Stimulated activated naive B cell treated with anti-CD40 and anti-IgM and Interleukin-4, amounts not matched to agents 10 μg/mL and 1 μg/mL and 100 μg/mL, for 72 hours (primary cell): ENCODE measurements at regions not wholly inside any gene's neighbourhood (a gene's known extent, or its start where the extent isn't known, plus 50 kb on each side); places are given as distances from the start of the nearest gene placed in this dataset.

ENCODE experiments used
- ATAC-seq, 2 donors: fragments of 150-1000 bp; cut with Tn5 transposase; replicated peaks; 2 replicates each; pipeline ENCODE4 v1.10.0; 2021; ENCODE audit warnings: moderate library complexity in 1 of 2
- DNase-seq: peaks from one replicate; pipeline ENCODE4 v3.0.0; 2021
- H3K27ac Mint-ChIP-seq: one replicate; pipeline ENCODE4 v1.8.0; 2022; ENCODE audit warnings: mild to moderate bottlenecking, mixed read lengths
- H3K27me3 Mint-ChIP-seq, 2 donors: one replicate each; pipeline ENCODE4 v1.8.0; 2022; ENCODE audit warnings: mixed read lengths in 2 of 2
- H3K36me3 Mint-ChIP-seq, 2 donors: one replicate each; pipeline ENCODE4 v1.8.0; 2022; ENCODE audit warnings: mixed read lengths in 2 of 2, mild to moderate bottlenecking in 1 of 2
- H3K4me1 Mint-ChIP-seq, 2 donors: one replicate each; pipeline ENCODE4 v1.8.0; 2022; ENCODE audit warnings: mixed read lengths in 2 of 2, mild to moderate bottlenecking in 1 of 2
- H3K4me3 Mint-ChIP-seq, 2 donors: one replicate each; pipeline ENCODE4 v1.8.0; 2022; ENCODE audit warnings: mild to moderate bottlenecking in 2 of 2, mixed read lengths in 2 of 2, moderate library complexity in 1 of 2
- H3K9me3 Mint-ChIP-seq, 2 donors: one replicate each; pipeline ENCODE4 v1.8.0; 2022; ENCODE audit warnings: mixed read lengths in 2 of 2, mild to moderate bottlenecking in 1 of 2

DNA sequence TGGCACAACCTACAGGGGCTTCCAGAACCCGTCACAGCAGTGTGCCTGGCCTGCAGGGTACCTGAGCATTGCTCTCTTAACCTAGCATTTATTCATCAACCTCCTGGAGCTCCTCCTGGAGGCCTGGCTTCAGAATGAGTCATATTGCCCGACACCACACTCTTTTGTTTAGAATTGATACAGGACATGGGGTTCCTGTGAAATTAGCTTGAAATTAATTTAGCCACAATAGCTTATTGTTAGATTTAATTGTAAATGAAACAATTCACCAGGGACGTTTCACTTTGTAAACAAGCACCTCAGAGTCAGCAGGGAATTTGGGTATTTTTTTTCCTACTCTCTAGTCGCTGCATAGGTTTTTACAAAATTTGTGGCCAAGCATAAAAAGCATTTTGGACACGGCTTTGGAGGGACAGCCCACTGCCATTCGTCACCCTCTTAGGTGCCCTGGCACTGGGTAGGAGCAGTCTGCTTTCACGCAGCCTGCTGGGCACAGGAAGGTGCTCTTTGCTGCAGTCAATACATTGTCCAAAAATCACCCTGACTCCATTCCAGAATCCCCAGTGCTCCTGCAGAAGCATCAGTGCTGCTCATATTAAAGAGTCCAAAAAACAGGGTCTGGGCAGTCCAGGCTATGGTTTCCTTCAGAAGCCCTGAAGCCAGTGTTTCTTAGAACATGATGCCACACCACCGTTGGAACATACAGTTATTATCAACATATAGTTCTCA is 60.8 kb upstream of the MEF2A start:
- Mint-ChIP-seq H3K27me3 (no peaks in the 10 kb centered on the region), H3K36me3 (peaks cover 21 to 39% of the 10 kb centered on the region in 2 donors), H3K9me3 (peaks cover 5 to 7% of the 10 kb centered on the region in 2 donors), H3K4me1 (peaks cover 67 to 99% of the 10 kb centered on the region in 2 donors), H3K27ac (peak overlapping the region; percentile 98), H3K4me3 (peak overlapping the region; percentile 37 to 40)
- ATAC-seq (peak; percentile 64 to 65), DNase-seq (peak; percentile 83)

DNA sequence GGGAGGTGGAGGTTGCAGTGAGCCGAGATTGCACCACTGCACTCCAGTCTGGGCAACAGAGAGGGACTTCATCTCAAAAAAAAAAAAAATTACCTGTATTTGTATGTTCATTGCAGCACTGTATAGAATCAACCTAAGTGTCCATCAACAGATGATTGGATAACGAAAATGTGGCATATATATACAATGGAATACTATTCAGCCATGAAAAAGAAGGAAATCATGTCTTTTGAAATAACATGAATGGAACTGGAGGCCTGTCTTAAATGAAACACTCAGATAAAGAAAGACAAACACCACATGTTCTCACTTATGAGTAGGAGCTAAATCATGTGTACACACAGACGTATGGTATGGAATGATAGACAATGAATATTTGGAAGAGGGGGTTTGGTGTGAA is 59.4 kb upstream of the MEF2A start:
- no peak for ATAC-seq
- Mint-ChIP-seq H3K27me3 (no peaks in the 10 kb centered on the region), H3K36me3 (peaks cover 16 to 31% of the 10 kb centered on the region in 2 donors), H3K27ac (peak overlapping the region; percentile 98), H3K9me3 (peaks cover 5 to 6% of the 10 kb centered on the region in 2 donors), H3K4me3 (peak overlapping the region in 1 of 2 donors; percentile 50), H3K4me1 (peaks cover 66 to 100% of the 10 kb centered on the region in 2 donors)
- no peak for DNase-seq

DNA sequence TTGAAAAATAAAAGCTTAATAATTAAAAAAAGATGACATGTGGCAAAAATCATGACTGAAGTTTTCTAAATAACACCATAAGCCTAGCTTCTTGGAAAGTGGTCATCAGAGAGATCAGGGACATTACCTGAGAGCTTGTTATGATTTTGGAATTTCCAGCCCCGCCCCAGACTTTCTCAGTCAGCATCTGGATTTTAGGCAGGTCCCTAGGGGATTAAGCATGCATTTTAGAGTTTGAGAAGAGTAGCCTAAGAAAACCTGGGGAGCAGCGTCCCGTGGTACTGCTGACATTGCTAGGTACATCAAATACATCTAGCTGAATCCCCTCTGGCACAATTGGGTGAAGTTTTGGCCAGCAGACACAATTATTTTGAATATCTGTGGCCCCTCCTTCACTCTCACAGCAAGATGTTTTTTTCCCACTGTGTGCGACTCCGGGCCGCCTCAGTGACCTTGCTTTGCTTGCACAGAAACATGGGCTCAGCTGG is 58.7 kb upstream of the MEF2A start:
- peaks cover 5% of the 10 kb centered on the region in 2 donors for H3K9me3 Mint-ChIP-seq
- peak overlapping the region; percentile 73 to 74 for H3K4me3 Mint-ChIP-seq
- peak; percentile 42 for DNase-seq
- no peak for ATAC-seq
- no peaks in the 10 kb centered on the region for H3K27me3 Mint-ChIP-seq
- peaks cover 13 to 27% of the 10 kb centered on the region in 2 donors for H3K36me3 Mint-ChIP-seq
- H3K4me1 Mint-ChIP-seq = peaks cover 67 to 100% of the 10 kb centered on the region in 2 donors
- H3K27ac Mint-ChIP-seq = peak overlapping the region; percentile 94

DNA sequence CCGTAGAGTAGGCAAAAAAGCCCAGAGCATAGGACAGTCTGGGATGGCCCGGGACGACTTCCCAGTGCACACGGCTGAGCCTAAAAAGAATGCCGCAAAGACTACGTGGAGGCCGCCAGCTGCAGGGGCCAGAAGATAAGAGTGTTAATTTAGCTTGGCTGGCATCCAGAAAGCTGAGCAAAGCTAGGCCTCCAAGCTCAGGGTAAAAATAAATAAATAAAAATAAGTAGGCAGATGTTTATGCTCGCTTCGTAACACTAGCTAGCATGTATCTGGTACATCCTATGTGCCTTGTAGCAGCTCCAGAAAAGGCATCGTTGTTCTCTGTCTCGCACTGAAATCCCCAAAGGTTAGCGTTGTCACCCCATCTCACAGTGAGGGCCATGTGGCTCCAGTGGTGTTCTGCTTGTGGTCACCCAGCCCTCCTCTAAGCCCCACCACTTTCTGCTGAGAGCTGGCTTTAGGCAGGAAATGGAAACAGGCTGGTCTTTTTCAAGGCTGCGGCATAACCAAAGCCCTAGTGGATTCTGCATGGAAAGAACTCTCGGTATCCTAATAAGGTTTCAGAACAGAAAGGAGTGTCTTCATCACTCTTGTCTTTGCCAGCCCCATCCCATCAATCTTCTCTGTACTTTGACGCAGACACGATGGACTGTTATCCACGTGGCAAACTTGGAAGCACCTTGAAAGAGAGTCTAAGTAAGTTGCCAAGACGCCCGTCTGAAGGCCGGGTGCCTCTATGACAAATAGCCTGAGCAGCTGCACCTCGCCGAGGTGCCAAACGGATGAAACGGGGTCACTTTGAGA is 58.1 kb upstream of the MEF2A start:
- ATAC-seq (peak in 1 of 2 donors; percentile 4), DNase-seq (peak; percentile 35)
- Mint-ChIP-seq H3K4me1 (peaks cover 67 to 100% of the 10 kb centered on the region in 2 donors), H3K36me3 (peaks cover 16 to 26% of the 10 kb centered on the region in 2 donors), H3K27me3 (no peaks in the 10 kb centered on the region), H3K4me3 (peak overlapping the region; percentile 73 to 74), H3K27ac (peak overlapping the region; percentile 94), H3K9me3 (peaks cover 5% of the 10 kb centered on the region in 2 donors)

DNA sequence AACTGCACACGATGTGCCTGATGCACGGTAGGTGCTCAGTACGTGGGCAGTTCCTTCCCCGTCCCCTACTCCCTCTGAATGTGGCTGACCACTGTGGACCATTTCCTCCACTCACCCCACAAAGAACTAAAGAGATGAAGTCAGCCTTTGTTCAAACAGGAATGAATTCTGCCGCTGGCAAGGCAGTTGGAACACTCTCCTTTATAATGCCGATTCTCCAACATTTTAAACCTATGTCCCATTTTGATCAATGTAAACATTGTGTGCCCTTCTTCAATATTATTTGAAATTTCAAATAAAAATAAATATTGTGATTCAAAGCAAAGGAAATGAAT is 57.5 kb upstream of the MEF2A start:
- ATAC-seq (no peak), DNase-seq (no peak)
- peak overlapping the region; percentile 94 for H3K27ac Mint-ChIP-seq
- H3K4me1 Mint-ChIP-seq = peaks cover 64 to 100% of the 10 kb centered on the region in 2 donors
- H3K36me3 Mint-ChIP-seq = peaks cover 16 to 25% of the 10 kb centered on the region in 2 donors
- H3K9me3 Mint-ChIP-seq = peaks cover 5% of the 10 kb centered on the region in 2 donors
- H3K4me3 Mint-ChIP-seq = peak overlapping the region; percentile 73
- H3K27me3 Mint-ChIP-seq = no peaks in the 10 kb centered on the region

DNA sequence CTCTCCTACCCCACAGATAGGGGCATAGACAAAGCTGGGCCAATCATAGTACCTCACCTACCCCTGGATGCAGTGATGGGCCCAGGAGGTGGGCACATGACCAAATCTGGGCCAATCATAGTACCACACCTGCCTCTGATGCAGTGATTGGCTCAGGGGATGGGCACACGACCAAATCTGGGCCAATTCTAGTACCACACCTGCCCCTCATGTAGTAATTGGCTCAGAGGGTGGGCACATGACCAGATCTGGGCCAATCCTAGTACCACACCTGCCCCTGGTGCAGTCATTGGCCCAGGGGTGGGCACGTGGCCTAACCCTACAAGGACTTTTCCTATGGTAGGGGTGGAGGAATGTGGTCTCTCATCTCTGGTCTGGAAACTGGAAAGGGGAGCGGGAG is 56.9 kb upstream of the MEF2A start:
- Mint-ChIP-seq H3K4me3 (peak overlapping the region; percentile 82), H3K4me1 (peaks cover 59 to 100% of the 10 kb centered on the region in 2 donors)

DNA sequence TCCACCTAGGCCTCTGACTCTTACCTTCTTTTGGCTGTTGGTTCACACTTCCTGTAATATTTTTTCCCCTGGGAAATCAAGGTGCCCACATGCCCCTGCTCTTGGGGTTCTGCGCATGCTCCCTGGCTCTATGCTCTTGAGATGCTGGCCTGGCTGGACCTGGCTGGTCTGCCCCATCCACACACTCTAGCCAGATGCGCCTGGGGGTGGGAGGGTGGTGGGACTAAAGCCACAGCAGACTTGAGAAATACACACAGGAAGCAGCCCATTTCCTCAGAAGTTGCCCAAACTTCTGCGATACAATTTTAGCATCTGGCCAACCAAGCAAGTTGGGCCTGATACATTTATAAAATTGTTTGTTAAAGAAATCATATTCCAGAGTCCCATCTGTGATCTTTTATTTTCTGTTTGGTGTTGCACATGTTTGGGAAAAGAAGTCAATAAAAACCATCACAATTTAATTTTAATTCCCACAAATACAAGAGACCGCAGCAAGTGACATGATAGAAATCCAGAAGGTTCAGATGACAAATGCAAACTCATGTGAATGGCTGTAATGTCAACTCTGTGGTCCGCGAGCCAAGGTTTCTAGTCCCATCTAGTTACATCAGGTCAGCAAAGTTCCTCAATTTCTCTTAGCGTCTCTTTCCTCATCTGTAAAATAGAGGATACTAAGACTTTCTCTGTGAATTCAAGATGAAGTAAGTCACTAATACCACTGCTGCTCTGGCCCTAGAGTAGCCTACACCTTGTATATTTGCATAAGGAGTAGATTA is 55.9 kb upstream of the MEF2A start:
- Mint-ChIP-seq H3K4me3 (peak overlapping the region; percentile 82), H3K4me1 (peaks cover 61 to 100% of the 10 kb centered on the region in 2 donors), H3K36me3 (peaks cover 24 to 40% of the 10 kb centered on the region in 2 donors), H3K9me3 (peaks cover 10 to 19% of the 10 kb centered on the region in 2 donors), H3K27me3 (no peaks in the 10 kb centered on the region), H3K27ac (peak overlapping the region; percentile 96)
- ATAC-seq = peak in 1 of 2 donors; percentile 13
- peak; percentile 61 for DNase-seq

More for the DNA sequence above, 56.9 kb upstream of the MEF2A start:
- DNase-seq = no peak
- Mint-ChIP-seq H3K9me3 (peaks cover 8 to 10% of the 10 kb centered on the region in 2 donors), H3K27ac (peak overlapping the region; percentile 96), H3K27me3 (no peaks in the 10 kb centered on the region), H3K36me3 (peaks cover 20 to 31% of the 10 kb centered on the region in 2 donors)
- no peak for ATAC-seq

DNA sequence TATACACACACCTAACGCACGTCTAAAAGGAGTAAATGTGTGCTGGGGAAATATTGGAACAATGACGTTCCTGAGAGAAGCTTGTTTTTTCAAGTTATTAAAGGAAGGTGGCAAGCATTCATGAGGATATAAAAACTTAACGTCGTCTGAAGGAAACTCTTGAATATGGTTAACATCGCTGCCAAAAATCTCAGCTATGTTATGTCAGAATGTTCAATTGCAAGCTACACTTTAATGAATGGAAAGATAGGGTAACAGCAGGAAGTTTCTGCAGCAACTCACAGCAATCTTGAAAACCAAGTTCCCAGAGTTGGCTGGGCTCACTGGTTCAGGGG is 54.3 kb upstream of the MEF2A start:
- DNase-seq (no peak), ATAC-seq (no peak)
- peak overlapping the region; percentile 96 for H3K27ac Mint-ChIP-seq
- H3K27me3 Mint-ChIP-seq = no peaks in the 10 kb centered on the region
- H3K4me1 Mint-ChIP-seq = peaks cover 57 to 98% of the 10 kb centered on the region in 2 donors
- H3K9me3 Mint-ChIP-seq = peaks cover 10 to 19% of the 10 kb centered on the region in 2 donors
- H3K36me3 Mint-ChIP-seq = peaks cover 21 to 38% of the 10 kb centered on the region in 2 donors
- H3K4me3 Mint-ChIP-seq = peak overlapping the region; percentile 78 to 79

DNA sequence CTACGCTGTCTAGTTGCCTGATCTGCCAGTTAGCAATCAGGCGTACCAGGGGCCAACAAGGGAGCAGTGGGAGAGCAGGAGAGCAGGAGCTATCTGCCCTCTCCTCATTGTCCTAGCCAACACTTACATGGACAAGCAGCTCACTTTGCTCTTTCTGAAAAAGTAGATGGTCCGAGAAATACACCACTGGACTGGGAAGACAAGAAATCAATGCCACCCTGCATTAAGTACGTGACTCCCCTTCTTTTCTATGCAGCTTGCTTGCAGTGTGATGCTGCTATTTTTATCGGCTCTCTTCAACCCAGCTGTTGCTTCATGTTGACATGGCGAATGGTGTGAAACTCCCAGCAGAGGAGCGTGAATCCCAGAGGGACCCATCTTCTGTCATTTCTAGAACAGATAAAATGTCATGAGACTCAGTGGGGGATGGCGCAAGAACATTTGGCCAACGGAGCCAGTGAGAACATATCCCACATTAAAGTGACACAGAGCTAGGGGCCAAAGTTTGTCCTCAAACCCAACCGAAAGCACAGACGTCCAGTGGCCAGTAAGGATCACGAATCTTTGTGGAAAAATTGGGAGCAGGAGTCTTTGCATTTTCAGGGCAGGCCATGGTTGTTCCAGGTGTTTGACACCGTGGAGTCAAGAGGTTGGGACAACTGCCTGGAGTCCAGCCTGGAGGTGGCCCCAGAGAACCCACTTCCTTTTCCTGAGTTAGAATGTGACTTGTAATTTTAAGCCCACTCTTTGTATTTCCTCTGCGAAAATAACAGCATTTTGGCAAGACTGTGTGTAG is 53.7 kb upstream of the MEF2A start:
- peaks cover 55 to 93% of the 10 kb centered on the region in 2 donors for H3K4me1 Mint-ChIP-seq
- peak; percentile 81 to 84 for ATAC-seq
- peaks cover 20 to 37% of the 10 kb centered on the region in 2 donors for H3K36me3 Mint-ChIP-seq
- DNase-seq = peak; percentile 91
- H3K27ac Mint-ChIP-seq = peak overlapping the region; percentile 96
- no peaks in the 10 kb centered on the region for H3K27me3 Mint-ChIP-seq
- peaks cover 10 to 19% of the 10 kb centered on the region in 2 donors for H3K9me3 Mint-ChIP-seq
- H3K4me3 Mint-ChIP-seq = peak overlapping the region; percentile 78 to 79

DNA sequence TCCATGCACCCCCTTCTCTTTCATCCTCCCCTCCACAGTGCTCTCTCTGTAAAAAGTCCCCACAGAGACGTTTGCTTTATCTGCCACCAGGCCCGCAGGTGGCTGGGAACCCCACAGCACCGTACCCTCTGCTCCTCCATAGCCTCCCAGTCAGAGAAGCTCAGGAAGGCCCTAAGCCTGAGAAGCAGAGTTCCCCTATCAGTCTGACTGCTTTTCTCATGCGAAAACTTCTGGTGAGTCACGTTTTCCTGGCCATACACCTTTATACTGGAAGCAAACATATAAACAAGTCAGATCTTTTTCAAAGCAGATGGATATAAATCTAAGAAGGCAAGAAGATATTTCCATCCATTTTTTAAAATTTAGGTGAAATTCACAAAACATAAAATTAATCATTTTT is 51.5 kb upstream of the MEF2A start:
- peak overlapping the region; percentile 98 for H3K27ac Mint-ChIP-seq
- DNase-seq (no peak), ATAC-seq (peak; percentile 22 to 36)
- peaks cover 41 to 70% of the 10 kb centered on the region in 2 donors for H3K4me1 Mint-ChIP-seq
- H3K9me3 Mint-ChIP-seq = peaks cover 10 to 18% of the 10 kb centered on the region in 2 donors
- H3K4me3 Mint-ChIP-seq = peak overlapping the region; percentile 69 to 71
- H3K27me3 Mint-ChIP-seq = no peaks in the 10 kb centered on the region
- H3K36me3 Mint-ChIP-seq = peaks cover 16 to 24% of the 10 kb centered on the region in 2 donors
